GM18861 (cell line): ENCODE measurements at regions not wholly inside any gene's neighbourhood (a gene's known extent, or its start where the extent isn't known, plus 50 kb on each side); places are given as distances from the start of the nearest gene placed in this dataset.

Experiments used
- ATAC-seq: cut with Tn5 transposase; IDR thresholded peaks from one replicate; pipeline ENCODE4 v1.9.1; 2021; ENCODE audit not compliant: unreplicated experiment

GRCh38 chr16:72419638-72420037 is 247.7 kb upstream of the PMFBP1 start:
- ATAC-seq = no peak

- no peak for ATAC-seq
These were observed 243.4 kb upstream of the PMFBP1 start for GRCh38 chr16:72415379-72415778.

GRCh38 chr16:72410492-72410891 is 238.5 kb upstream of the PMFBP1 start:
- no peak for ATAC-seq

- no peak for ATAC-seq
These were observed 237.5 kb upstream of the PMFBP1 start for GRCh38 chr16:72409423-72409822.

GRCh38 chr16:72406390-72406789 is 234.4 kb upstream of the PMFBP1 start:
- ATAC-seq = no peak

GRCh38 chr16:72404299-72404698 is 232.3 kb upstream of the PMFBP1 start:
- ATAC-seq = no peak

- ATAC-seq = no peak
These were observed 229.1 kb upstream of the PMFBP1 start for GRCh38 chr16:72401084-72401361.

- peak; percentile 72 for ATAC-seq
These were observed 228.5 kb upstream of the PMFBP1 start for GRCh38 chr16:72400257-72401083.

GRCh38 chr16:72399811-72400210 is 227.9 kb upstream of the PMFBP1 start:
- no peak for ATAC-seq

GRCh38 chr16:72397876-72398275 is 225.9 kb upstream of the PMFBP1 start:
- ATAC-seq = no peak

- no peak for ATAC-seq
These were observed 222.6 kb upstream of the PMFBP1 start for GRCh38 chr16:72394526-72394925.

GRCh38 chr16:72389791-72390190 is 217.8 kb upstream of the PMFBP1 start:
- ATAC-seq = no peak

GRCh38 chr16:72388007-72388406 is 216.1 kb upstream of the PMFBP1 start:
- no peak for ATAC-seq

GRCh38 chr16:72384651-72385050 is 212.7 kb upstream of the PMFBP1 start:
- no peak for ATAC-seq

- ATAC-seq = no peak
These were observed 208.3 kb upstream of the PMFBP1 start for GRCh38 chr16:72380283-72380682.

GRCh38 chr16:72373201-72373600 is 201.2 kb upstream of the PMFBP1 start:
- no peak for ATAC-seq

GRCh38 chr16:72372087-72373045 is 200.4 kb upstream of the PMFBP1 start:
- no peak for ATAC-seq

GRCh38 chr16:72371307-72372086 is 199.5 kb upstream of the PMFBP1 start:
- no peak for ATAC-seq

- no peak for ATAC-seq
These were observed 197.3 kb upstream of the PMFBP1 start for GRCh38 chr16:72369274-72369673.

GRCh38 chr16:72367851-72368250 is 195.9 kb upstream of the PMFBP1 start:
- no peak for ATAC-seq

- ATAC-seq = no peak
These were observed 191.0 kb upstream of the PMFBP1 start for GRCh38 chr16:72362973-72363372.
